SK-N-MC (cell line): ENCODE measurements at regions not wholly inside any gene's neighbourhood (a gene's known extent, or its start where the extent isn't known, plus 50 kb on each side); places are given as distances from the start of the nearest gene placed in this dataset.

Source experiments
- EZH2 ChIP-seq: fragments of 200-600 bp; sonication (generic); IDR thresholded peaks from one replicate; pipeline ENCODE4 v1.6.1; 2017; ENCODE audit warnings: antibody characterized with exemption
- POLR2AphosphoS5 ChIP-seq: IDR thresholded peaks from 2 replicates; pipeline ENCODE4 v1.6.1; 2012; ENCODE audit warnings: mild to moderate bottlenecking, low read depth, low read length, borderline replicate concordance

DNA sequence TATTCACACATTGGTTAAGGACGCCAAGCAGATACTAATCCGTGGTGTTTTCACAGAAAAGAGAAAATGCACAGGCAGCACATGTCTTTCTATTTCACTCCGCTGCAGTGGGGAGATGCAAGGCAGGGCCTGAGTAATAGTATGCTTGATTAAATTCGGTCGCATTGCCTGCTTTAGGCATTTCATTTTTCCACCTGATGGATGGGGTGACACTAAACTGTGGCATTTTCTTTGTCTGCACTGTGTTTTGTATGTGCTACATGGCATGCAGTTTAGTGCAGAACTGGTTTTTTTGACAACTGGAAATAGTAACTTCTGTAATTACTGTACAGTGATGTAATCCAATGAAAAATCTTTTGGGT lies 94.9 kb downstream of the SLC17A6 start:
- TF ChIP-seq POLR2AphosphoS5 (no peak), EZH2 (no peak)
